GM21423 (cell line): ENCODE measurements at regions not wholly inside any gene's neighbourhood (a gene's known extent, or its start where the extent isn't known, plus 50 kb on each side); places are given as distances from the start of the nearest gene placed in this dataset.

ENCODE experiments used
- ATAC-seq: cut with Tn5 transposase; IDR thresholded peaks from one replicate; pipeline ENCODE4 v1.9.1; 2021; ENCODE audit warnings: mild to moderate bottlenecking, moderate library complexity; ENCODE audit not compliant: unreplicated experiment

DNA sequence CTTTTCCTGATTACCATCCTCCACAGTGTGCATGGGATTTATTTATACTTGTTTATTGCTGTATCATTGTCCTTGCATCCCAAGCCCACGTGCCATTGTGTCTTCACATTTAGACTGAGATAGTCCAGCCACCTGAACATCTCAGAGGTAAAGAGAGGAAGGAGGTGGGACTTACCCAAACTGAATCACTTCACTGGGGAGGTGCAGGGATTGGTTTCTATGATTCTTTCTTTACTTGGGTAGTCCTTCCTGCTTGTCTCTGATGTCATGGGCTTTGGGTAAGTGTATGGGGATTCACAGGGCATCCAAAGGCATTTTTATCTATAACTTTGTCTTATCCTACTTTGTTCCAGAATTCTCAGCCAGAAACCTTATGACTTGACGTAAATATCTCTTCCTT is 141.5 kb upstream of the UMPS start:
- no peak for ATAC-seq

DNA sequence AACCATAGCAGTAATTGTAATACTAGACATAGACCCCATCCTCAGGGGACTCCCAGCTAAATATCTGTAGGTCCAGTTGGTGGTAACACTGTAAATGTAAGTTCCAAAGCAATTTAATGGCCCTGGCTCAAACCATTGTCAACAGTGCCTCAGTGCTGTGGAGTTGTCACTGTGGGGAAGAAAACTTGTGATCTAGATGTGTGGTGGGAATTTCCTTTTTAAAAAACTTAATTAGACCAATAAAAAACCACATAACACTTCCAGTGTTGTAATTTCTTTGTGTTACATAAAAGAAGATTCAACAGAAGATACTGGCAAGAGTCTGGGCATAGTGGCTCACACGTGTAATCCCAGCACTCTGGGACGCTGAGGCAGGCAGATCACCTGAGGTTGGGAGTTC is 138.6 kb upstream of the UMPS start:
- ATAC-seq, result no peak

DNA sequence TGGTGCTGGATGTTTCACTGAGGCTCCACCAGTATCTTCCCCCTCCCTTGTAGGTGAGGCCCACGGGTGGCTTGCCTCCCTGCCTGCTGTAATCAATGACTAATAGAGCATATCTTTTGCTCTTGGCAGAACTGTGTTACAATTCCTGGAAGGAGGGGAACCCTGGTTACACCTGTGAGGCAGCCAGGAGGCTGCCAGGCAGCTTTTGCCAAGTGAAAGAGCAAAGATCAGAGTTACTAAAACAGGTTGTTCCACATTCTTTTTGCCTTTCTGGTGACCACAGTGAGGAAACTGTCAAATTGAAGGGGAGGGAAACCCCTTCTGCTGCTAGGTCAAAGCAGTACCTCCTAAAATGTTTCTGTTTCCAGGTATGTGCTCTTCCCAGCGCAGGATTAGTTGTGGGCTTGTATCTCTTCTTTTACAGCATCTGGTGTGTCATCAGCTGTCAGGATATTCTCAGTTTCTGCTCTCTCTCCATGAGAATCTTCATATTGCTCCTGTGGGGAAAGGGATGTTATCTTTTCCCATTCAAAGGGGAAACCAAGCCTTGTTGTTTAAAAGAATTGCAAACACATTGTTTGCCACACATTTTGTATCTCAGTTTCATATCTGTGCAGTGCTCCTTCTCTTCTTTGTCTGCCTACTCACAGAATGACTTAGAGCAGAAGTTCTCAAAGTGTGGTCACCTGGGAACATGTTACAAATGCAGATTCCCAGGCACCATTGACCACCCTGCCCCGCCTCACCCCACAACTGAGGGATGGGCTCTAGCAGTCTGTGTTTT is 137.4 kb upstream of the UMPS start:
- no peak for ATAC-seq

DNA sequence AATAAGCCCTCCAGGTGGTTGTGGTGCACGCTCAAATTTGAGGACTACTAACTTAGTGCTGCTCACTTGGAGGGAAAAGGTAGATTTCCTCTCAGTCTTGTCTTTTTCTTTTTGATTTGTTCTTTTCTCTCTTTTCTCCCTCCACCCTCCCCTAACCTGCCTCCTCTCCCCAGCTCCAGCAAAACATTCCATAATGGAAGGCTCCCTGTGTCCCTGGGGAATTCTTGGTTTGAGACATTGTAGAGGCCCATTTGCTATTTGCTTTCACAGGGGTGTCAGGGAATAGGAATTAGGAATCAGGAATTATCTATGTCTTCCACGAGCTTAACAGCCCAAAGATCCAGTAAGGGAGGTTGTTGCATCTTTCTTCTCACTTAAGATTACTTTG is 136.8 kb upstream of the UMPS start:
- ATAC-seq, result no peak

DNA sequence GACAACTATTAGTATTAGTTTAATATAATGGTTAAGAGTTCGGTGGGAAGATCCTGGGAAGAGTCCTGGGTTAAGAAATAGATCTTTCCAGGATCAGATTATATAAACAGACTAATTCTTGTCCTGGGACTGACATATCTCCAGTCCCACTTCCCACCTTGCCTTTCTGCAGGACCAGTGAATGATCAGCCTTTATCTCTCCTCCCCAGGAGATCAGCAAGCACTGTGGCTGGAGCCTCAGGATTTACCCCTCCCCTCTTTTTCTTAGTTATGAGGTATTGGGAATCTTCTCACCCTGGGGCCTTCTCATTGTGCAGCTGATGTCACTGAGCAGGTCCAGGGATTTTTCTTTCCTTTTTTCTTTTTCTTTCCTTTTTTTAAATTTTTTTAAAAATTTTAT is 135.7 kb upstream of the UMPS start:
- no peak for ATAC-seq

DNA sequence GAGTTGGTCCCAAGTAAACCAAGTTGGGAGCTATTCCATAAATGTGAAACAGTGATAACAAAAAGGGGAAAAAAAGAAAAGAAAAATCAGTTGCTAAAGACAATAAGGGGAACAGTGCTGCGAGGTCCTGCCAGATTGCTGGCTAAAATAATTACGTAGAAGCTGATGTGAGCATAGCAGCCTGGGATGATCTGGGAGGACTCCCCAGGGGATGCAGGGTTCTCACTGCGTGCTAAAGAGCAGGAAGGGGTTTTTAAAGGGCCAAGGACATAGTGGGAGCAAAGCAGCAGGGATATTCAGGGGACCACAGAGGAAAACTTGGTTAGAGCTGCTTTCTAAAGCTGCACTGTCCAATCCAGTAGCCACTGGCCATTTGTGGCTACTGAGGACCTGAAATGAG is 133.0 kb upstream of the UMPS start:
- no peak for ATAC-seq

DNA sequence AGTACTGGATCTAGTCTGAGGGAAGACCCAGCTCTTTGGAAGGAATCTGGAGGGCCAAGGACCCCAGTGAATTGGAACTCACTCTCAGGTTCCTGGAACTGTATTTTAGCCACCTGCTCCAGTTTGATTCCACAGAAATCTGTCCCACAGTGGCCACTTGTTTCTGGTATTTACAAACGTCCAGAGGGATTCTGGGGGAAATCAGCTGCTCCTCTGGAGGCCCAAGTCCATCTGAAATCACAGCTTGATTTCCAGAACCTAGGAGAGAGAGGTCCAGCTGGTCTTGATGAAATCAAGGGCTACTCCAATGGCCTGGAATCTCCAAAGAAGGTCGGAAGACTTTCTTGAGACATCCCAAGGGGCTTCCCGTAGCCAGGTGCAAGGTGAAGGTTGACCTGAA is 132.3 kb upstream of the UMPS start:
- no peak for ATAC-seq

DNA sequence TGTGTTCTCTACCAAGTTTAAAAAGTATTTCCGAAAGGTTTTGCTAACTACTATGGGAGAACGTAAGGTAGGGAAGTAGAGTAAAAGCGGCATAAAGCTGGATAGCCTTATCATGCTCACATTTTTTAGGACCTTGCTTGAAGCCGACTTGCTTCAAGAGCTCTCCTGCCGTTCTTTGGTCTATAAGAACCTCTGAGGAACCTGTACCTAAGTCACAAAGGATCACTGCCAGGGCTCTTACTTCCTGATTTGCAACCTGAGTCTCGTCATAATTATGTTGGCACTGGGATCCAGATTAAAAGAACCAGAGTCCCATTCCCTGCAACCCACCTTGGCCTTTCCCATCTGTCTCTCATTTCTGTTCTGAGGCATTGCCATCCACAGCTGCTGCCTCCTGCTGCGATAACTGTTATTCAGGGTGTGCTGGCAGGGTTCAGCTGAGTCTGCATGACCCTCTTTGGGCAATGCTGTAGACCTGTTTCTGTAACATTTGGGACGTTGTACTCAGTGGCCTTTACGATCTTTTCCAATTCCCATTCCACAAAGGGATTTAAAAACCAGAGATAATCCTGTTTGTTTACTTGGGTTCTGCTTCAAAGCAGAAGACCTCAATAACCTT is 131.0 kb upstream of the UMPS start:
- ATAC-seq, result no peak

DNA sequence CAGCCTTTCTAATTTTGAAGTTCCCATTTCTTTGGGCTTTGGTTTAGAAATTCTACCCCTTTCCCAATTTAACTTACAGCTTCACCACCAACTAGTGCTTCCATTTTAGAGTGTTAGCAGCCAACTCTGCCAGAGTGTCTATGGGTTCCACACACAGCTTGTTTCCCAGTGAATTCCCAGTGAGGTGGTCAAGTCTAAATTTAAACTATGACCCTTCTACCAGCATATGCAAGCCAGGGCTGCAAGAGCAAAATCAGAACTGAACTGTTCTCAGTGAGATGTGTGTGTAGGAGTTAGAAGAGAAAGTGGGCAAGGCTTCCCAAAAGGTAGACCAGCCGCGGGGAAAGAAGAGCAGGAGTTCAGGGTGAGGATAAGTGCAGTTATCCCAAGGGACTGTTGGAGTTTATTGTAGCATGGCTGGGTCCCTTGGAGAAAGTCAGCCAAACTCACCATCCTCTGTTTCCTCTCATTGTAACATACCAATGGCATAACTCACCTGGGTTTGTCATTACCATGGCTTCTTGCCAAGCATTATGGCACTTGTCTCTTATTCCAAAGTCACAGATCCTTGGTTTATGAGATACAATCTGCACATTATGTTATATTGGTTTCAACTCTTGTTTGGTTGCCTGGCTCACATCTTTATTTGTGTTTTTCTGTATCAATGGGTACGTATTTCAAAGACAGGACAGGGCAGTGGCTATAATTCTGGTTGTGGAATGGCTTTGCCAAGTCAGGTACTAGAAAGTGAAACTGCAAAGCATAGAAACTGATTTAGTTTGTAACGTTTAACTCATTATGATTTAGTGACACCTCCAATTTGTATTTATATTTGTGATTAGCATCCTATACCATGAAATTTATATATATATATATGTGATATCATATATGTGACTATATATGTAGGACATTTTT is 130.2 kb upstream of the UMPS start:
- no peak for ATAC-seq

DNA sequence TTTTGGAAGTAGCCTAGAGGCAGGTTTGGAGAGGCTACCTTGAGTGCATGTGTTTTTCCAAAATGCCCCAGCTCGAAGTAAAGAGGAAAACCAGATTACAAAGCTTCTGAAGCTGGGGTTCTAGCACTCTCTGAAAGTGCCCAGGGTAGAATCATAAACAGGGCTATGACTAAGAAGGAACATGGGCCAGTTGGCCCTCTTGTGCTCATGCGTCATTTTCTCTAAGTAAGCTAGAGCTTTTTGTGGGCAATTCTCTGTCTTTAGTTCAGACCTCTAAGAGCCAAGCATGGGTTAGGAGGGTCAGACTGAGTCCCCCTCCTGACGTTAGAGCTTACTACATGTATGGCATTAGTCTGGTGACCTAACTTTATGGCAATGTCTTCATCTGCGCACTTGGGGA is 129.5 kb upstream of the UMPS start:
- no peak for ATAC-seq

DNA sequence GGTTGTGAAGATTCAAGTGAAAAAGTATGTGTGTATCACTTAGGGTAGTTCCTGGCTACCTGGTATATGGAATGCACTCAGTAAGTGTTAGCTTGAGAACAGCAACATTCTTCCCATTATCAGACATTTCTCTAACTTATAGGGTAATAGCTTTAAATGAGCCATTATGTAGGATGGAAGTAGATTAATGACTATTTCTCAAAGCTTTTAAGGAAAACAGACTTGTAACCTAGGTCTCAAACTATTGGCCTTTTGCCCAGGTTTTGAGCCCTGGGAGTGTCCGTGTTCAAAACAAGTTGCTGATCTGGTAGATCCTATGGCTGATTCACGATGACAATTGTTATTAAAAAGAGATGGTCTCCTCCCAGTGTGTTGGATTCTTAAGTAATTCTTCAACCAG is 129.1 kb upstream of the UMPS start:
- ATAC-seq, result no peak

DNA sequence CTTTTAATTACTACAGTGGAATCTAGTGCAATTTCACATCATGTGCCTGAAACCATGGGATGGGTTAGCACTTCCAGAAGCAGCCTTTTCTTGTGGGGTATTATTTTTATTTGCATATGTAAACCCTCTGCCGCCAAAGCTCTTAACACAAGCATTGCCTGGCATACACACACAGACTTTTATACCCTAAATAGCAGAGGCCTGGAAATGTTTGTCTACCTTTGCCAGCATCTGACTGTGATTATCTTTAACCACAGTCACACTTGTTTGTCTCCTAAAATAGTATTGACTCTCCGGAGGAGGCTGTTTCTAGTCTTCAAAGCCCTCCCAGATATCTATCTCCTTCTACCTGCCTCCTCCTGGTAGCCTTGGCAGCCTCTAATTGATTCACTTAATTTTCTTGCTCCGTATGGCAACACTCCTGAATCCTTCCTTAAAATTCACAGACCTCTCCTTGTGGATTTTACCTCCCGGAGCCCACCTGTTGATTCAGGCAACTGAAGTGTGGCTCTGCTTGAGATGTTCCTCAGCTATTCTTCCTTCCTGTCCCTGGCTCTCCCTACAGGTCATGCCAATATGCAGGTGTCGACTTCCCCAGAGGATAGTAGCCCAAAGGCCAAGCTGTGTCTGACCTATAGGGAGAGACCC is 127.1 kb upstream of the UMPS start:
- ATAC-seq, result no peak

DNA sequence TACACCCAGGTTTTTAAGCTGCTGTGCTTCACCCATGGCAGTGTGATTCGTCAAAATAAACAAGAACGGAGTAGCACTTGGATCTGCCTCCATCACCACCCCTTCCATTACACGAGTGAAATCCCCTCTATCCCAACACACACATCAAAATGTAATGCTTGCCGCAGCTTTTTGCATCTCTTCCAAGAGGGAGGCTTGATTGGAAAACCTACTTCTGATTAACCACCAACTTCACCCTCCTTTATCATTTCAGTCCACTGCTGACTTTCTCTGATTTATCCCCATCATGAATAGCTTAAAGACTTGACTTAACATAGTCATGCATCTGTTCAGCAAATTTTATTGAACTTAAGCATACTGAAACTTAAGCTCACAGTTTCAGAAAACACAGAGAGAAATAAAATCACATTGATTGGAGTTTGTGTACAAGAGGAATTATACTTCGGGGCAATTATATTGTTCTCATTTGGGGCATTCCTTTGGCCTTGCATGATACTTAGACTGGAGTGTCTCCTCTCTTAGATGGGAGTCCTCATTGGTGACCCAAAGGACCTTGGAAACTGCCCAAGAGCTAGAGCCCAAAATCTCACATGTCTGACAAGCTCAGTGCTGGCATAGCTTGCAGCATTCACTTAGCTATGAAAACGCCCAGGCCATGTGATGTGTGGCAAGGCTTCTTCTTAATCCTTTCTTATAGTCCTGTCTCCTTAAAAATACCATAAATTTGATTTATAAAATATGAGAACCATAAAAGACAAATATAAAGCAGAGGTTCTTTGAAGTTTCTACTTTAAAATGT is 124.3 kb upstream of the UMPS start:
- no peak for ATAC-seq

DNA sequence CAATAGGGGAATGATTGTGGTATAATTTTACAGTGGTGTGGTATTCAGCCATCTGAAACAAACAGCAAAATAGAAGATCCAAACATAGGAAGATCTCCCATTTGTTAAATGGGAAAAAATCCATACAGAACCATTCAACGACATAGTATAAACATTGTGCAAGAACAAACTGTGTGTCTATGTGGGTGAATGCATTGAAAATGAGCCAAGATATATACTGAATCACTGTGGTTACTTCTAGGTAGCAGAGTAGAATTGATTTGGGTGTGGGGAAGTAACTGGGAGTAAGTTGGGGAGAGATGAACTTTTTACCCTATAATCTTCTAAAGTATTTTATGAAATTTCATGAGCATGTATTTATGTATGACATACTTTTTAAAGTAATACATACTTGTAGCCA is 123.1 kb upstream of the UMPS start:
- no peak for ATAC-seq

DNA sequence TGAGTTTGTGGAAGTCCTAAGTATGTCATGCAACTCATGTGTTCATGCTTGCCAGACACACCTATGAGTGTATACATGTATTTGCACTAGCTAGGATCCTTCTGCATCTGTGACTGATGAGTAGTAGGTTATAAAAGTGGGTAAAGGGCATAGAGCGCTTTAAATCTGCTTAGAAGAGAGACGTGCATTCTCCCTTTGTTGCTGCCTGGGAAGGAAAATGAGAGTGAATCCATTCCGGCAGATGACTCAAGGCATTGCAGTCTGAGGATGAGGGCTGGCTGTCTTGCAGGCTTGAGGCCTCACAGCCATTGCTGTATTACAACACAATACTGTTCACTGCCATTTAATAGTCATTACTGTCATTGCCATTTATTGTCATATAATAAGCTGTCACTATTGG is 120.8 kb upstream of the UMPS start:
- no peak for ATAC-seq

DNA sequence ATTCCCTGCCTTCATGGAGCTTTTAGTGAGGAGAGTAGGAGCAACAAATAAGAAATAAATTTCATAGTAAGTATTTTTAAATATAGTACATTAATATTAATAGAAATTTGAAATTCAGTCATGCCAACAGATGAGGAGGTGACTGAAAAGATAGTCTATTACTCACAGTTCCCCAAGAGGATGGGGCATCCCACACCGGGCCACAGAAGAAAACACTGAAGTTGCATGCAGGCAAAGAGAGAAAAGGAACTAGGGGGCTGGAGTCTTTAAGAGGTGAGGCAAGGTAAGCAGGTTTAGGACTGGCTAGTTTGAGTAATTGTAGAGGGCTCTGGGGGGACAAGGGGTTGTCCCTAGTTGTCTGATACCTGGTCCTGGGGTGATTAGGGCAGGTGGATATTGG is 120.1 kb upstream of the UMPS start:
- no peak for ATAC-seq

DNA sequence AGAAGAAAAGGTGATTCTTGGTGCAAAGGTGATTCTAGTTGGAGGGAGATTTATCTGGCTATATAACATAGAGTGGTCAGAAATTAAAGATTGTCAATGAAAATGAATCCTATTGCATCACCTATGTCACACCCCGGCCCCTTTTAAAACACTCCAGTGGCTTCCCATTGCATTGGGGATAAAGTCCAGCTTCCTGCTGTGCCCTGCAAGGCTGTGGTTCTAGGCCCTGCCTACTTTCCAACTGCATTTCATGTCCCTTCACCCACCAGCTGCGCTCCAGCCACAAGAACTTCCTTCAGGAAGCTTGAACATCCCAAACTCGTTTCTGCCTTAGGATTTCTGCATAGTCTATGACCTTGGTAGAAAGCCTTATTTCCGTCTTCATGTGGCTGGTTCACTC is 118.7 kb upstream of the UMPS start:
- ATAC-seq, result no peak

DNA sequence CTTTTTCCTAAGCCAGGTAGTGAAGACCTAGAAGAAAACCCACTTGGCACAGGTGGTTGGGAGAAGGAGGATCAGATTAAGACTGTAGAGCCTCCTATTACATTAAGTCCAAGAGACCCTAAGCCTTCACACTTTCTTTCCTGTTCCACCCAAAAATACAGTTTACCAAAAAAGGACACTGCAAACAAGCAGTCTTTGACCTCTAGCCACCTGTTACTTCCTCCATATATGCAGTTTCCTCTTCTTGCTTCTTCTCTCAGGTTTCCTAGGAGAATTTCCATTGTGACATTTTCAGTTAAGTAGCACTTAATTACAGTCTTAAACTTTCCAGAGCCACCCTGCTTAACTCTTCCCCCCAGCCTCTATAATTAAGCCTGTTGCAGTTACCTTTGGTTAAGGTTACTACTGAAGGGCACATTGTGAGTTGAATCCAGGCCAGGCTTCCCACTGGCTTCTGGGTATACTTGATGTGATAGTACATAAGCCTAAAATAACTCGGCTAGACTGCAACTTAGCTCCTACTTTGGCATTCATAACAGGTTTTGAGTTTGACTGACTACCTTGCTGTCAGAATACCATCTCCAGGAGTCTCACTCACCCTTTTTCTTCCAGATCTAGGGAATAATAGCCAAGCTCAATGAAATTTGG is 114.2 kb upstream of the UMPS start:
- no peak for ATAC-seq

DNA sequence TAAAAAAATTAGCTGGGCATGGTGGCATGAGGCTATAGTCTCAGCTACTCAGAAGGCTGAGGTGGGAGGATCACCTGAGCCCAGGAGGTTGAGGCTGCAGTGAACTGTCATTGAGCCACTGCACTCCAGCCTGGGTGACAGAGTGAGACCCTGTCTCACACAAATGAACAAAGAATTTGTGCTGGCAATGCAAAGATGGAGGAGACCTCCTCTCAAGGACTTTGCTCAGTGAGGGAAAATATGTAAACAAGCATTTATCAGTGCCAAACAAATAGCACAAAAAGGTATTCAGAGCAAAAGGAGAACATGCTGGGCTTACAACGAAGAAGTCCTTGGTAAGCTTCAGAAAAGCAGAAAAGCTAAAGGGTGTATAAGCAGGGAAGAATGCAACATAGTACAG is 113.1 kb upstream of the UMPS start:
- no peak for ATAC-seq
